GM21390 (cell line): ENCODE measurements at regions not wholly inside any gene's neighbourhood (a gene's known extent, or its start where the extent isn't known, plus 50 kb on each side); places are given as distances from the start of the nearest gene placed in this dataset.
"Not testable (repeated sequence)": the region's sequence is repeated elsewhere in the genome, so short reads cannot be mapped to it uniquely, and the experiment has no call there.

Experiments used
- ATAC-seq: cut with Tn5 transposase; IDR thresholded peaks from one replicate; pipeline ENCODE4 v1.9.1; 2021; ENCODE audit not compliant: unreplicated experiment

DNA sequence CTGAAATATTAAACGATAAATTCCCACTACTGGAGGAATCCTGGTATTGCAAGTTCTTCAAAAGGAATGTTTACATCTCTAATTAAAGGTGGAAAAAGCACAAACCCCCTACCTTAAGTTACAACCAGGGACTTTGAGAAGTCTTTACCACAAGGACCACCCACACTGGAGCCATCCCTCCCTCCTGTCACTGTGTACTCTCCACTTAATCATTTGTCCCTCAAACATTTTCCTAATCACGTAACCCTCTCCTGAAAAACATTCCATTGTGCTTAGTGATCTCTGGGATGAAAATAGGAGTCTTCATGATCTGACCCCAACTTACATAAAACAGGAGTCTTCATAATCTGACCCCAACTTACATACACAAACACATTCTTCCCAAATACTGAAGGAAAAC, 85.7 kb downstream of the SUCLG1 start:
- ATAC-seq = no peak

GRCh38 chr2:84362541-84362940, 96.5 kb downstream of the SUCLG1 start:
- no peak for ATAC-seq

- ATAC-seq = no peak
These were observed 121.0 kb downstream of the SUCLG1 start for GRCh38 chr2:84338069-84338468.

DNA sequence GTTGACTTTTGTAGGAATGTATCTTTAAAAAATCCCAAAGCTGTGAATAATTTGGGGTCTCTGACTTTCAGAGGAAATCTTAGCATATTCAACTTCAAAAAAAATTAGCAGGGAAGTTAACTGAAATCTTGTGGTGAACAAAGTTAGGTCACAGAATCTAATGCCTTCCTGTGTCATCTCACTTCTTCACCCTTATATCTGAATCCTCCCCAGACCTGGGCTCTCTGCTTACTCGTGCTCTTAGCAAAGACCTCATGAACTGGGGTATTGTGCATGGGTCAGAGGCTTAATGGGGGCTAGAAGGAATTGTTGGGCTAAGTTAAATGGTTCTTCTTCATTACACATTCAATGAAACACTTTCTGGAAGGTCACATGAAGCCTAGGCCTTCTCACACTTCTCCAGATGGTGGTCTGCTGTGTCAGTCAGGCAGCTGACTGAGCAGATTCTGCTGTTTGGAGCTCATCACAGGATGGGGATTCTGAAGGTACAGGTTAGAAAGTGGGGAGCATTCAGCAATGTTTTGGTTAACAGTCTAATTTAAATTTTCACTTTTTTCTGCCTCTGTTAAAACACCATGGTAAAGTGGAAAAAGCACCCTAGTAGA, 131.3 kb downstream of the SUCLG1 start:
- no peak for ATAC-seq

GRCh38 chr2:84326831-84327432, 132.1 kb downstream of the SUCLG1 start:
- no peak for ATAC-seq

DNA sequence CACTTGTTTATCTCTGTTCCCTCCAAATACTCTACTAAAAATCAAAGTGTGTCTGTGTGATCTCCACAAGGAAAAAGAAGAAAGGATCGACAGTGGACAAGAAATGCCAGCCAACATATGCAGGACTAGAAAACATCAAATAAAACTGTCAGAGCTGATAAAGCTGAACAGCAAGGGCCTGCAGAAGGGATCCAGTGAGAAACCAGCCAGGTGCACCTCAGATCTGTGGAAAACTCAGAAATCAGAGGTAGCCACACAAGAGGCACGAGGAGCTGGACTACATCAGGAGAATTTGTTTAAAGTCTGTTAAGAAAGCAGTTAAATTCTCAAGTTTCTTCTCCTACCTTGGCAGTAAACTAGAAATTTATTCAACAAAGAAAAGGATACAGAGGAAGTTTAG, 135.2 kb downstream of the SUCLG1 start:
- ATAC-seq = no peak

- no peak for ATAC-seq
These were observed 138.1 kb downstream of the SUCLG1 start for GRCh38 chr2:84320940-84321339.

DNA sequence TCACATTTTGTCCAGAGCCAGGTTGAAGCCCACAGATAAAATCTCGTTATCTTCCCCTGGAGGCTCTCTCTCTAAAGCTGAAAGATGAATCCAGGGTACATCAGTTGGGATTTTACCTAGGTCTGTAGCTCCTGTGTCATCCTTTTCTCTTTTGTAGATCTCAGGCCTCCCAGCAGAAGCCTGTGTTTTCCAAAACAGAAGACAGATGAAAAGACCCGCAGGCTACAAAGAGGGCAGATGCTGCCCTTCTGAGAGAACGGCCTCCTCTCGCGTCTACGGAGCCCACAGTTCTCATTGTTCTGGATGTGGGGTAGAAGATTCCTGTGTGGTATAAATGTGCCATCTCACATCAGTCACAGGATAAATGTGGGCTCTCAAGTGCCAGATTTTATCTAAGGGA, 139.5 kb downstream of the SUCLG1 start:
- ATAC-seq = no peak

- no peak for ATAC-seq
These were observed 141.9 kb downstream of the SUCLG1 start for GRCh38 chr2:84317135-84317534.

DNA sequence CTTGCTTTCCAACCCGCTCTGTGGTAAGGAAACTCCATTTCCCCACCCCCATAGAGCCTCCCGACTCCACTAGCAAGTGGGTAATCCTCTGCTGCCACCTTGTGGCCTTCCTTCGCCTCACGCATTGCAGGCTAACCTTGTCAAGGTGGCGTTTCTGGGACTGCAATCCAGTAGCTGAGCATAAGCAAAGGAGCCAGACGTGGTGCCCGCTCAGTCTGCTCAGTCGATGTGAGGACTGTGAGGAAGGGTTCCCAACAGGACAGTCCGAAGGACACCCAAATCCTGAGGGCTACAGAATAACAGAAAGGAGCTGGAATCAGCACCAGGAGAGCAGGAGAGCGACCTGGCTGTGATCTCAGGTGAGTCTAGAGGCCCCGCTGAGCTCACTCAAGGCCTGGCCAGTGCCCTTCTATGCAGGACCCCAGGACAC, 144.2 kb downstream of the SUCLG1 start:
- ATAC-seq = peak; percentile 99

DNA sequence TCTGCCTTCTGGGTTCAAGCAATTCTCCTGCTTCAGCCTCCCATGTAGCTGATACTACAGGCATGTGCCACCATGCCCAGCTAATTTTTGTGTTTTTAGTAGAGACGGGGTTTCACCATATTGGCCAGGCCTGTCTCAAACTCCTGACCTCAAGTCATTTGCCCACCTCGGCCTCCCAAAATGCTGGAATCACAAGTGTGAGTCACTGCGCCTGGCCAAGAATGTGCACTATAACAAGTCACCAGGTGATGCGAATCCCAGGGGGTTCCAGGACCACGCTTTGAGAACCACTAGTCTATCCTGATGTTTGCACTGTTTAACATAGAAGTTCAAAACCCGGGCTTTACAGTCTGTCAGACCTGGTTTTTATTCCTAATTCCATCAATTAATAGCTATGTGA, 144.8 kb downstream of the SUCLG1 start:
- ATAC-seq = no peak

DNA sequence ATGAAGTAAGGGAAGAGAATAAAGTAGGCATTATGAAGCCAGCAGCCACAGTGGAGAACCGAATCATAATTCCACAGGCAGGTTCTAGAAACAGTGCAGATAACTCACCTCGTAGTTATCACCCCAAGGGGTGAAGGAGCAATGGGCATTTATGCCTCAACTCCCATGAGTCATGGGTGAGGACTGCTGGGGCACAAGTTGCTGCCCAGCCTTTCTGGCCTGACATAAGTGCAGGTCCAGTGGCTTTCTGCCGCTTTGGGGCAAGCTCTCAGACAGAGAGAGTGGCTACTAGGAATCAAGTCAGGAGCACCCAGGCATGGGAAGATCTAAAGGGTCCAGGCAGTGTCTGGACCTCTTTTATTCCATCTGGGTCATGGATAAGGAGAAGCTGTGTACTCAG, 149.8 kb downstream of the SUCLG1 start:
- ATAC-seq = no peak

DNA sequence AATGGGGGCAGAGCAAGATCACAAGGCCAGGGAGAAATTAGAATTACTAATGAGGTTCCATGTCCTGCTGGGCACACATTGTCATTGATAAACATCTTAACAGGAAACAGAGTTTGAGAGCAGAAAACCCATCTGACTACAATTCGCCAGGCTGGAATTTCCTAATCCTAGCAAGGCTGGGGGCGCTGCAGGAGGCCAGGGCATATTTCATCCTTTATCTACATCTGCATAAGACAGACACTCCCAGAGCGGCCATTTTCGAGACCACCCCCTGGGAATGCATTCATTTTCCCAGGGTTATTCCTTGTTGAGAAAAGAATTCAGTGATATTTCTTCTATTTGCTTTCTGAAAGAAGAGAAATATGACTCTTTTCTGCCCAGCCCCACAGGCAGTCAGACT, 152.7 kb downstream of the SUCLG1 start:
- no peak for ATAC-seq

- ATAC-seq = peak; percentile 98
These were observed 156.3 kb downstream of the SUCLG1 start for GRCh38 chr2:84302513-84303412.

DNA sequence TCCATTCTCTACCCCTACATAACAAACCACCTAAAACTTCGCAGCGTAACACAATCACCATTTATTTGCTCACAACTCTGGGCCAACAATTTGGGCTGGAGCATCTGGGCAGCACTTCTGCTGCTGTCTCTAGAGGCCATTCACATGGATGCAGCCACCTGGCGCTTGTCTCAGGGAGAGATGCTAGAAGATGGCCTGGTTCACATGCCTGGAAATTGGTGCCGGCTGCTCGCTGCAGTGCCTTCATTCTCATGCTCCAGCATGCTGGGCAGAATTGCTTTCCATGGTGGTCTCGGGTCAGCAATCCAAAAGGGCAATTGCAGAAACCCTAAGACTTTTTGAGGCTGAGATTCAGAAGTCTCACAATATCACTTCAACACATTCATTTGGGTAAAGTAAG, 157.4 kb downstream of the SUCLG1 start:
- no peak for ATAC-seq

DNA sequence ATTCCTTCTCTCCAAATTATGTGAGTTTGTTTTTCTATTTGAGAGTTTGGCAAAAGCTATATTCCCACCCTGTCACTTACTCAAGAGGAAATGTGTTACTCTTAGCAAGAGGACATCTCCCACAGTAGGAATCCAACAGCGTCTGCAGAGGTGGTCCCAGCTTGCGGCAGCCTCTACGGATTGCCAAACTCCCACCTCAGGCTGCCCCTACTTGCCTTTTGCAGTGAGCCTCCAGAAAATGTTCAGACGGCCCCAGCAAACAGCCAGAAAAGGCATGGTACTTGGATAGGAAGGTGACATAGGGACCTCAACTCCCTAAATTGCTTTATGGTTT, 158.4 kb downstream of the SUCLG1 start:
- no peak for ATAC-seq

DNA sequence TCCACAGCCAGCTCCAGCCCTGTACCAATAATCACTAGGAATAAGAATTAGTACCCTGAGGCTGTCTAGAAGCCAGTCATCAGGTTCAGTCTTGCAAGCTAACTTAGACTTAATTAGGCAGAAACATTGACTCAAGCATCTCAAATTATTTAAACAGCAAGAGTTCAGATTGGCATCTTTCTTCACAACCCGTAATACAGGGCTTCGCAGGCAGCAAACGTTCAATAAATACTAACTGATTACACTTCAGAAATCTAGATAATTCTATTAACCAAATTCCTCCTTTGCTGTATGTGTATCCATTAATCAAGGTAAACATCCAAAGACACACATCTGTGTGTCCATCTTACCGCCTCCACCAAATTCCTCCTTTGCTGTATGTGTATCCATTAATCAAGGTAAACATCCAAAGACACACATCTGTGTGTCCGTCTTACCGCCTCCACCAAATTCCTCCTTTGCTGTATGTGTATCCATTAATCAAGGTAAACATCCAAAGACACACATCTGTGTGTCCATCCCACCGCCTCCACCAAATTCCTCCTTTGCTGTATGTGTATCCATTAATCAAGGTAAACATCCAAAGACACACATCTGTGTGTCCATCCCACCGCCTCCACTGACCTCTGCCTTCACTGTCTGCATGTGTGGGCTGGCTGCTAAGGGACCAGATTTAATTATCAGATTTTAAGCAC, 158.9 kb downstream of the SUCLG1 start:
- ATAC-seq = not testable (repeated sequence)

GRCh38 chr2:84299211-84299775, 159.8 kb downstream of the SUCLG1 start:
- ATAC-seq = no peak

GRCh38 chr2:84297155-84297554, 161.9 kb downstream of the SUCLG1 start:
- no peak for ATAC-seq

GRCh38 chr2:84293791-84294380, 165.2 kb downstream of the SUCLG1 start:
- ATAC-seq = no peak

GRCh38 chr2:84292545-84292944, 166.5 kb downstream of the SUCLG1 start:
- no peak for ATAC-seq
